WTC11 (cell line): ENCODE measurements at regions not wholly inside any gene's neighbourhood (a gene's known extent, or its start where the extent isn't known, plus 50 kb on each side); places are given as distances from the start of the nearest gene placed in this dataset.

Experiments
- ATAC-seq: fragments of 200-7000 bp; cut with Tn5 transposase; 2 replicates; pipeline ENCODE4 v1.10.0; 2021; ENCODE audit warnings: mild to moderate bottlenecking, moderate library complexity
- CTCF ChIA-PET: fragments of 300-600 bp; sonication (Branson Sonifier 250); formaldehyde crosslinking; loops from one replicate; lab custom pipeline; 2021; ENCODE audit warnings: antibody characterized with exemption; lab: Charles Lee
- POLR2A ChIA-PET: fragments of 350-600 bp; sonication (Branson Sonifier 250); formaldehyde crosslinking; loops from one replicate; lab custom pipeline; 2021; ENCODE audit warnings: antibody characterized with exemption; lab: Charles Lee
- DNase-seq: peaks from one replicate; pipeline ENCODE4 v3.0.0; 2021; ENCODE audit warnings: low spot score
- H3K27ac Mint-ChIP-seq: 2 replicates; pipeline ENCODE4 v1.8.0; 2021; ENCODE audit warnings: mixed read lengths
- H3K27me3 Mint-ChIP-seq: 2 replicates; pipeline ENCODE4 v1.8.0; 2021; ENCODE audit warnings: low read depth, mild to moderate bottlenecking, moderate library complexity, mixed read lengths
- H3K36me3 Mint-ChIP-seq: 2 replicates; pipeline ENCODE4 v1.8.0; 2021; ENCODE audit warnings: mixed read lengths
- H3K4me1 Mint-ChIP-seq: 2 replicates; pipeline ENCODE4 v1.8.0; 2022; ENCODE audit warnings: mixed read lengths
- H3K4me3 Mint-ChIP-seq: 2 replicates; pipeline ENCODE4 v1.8.0; 2021; ENCODE audit warnings: mild to moderate bottlenecking, moderate library complexity, mixed read lengths
- H3K9me3 Mint-ChIP-seq: 2 replicates; pipeline ENCODE4 v1.8.0; 2021; ENCODE audit warnings: mixed read lengths
- AFF4 ChIP-seq: sonication (generic); formaldehyde crosslinking; IDR thresholded peaks from 2 replicates; pipeline ENCODE4 v1.8.1; 2023; ENCODE audit warnings: mild to moderate bottlenecking, missing genetic modification reagents, borderline replicate concordance
- CREM ChIP-seq: sonication (generic); formaldehyde crosslinking; IDR thresholded peaks from 2 replicates; pipeline ENCODE4 v1.8.1; 2022; ENCODE audit warnings: mild to moderate bottlenecking, missing genetic modification reagents, moderate library complexity
- E2F5 ChIP-seq: sonication (generic); formaldehyde crosslinking; IDR thresholded peaks from 2 replicates; pipeline ENCODE4 v1.8.1; 2022; ENCODE audit warnings: mild to moderate bottlenecking, moderate library complexity, missing genetic modification reagents
- ELF4 ChIP-seq: sonication (generic); formaldehyde crosslinking; IDR thresholded peaks from 2 replicates; pipeline ENCODE4 v1.8.1; 2022; ENCODE audit warnings: low read depth, mild to moderate bottlenecking, moderate library complexity, missing genetic modification reagents
- ETV6 ChIP-seq: sonication (generic); formaldehyde crosslinking; IDR thresholded peaks from 2 replicates; pipeline ENCODE4 v1.8.1; 2022; ENCODE audit warnings: mild to moderate bottlenecking, missing genetic modification reagents
- FOXK1 ChIP-seq: sonication (generic); formaldehyde crosslinking; IDR thresholded peaks from 2 replicates; pipeline ENCODE4 v1.8.0; 2022; ENCODE audit warnings: mild to moderate bottlenecking, moderate library complexity, missing genetic modification reagents
- GABPB1 ChIP-seq: sonication (generic); formaldehyde crosslinking; IDR thresholded peaks from 2 replicates; pipeline ENCODE4 v1.8.1; 2023; ENCODE audit warnings: mild to moderate bottlenecking, missing genetic modification reagents
- GRHL2 ChIP-seq: fragments of 250-450 bp; sonication (Bioruptor Pico); IDR thresholded peaks from 2 replicates; pipeline ENCODE4 v1.8.0; 2022; ENCODE audit warnings: mild to moderate bottlenecking, moderate library complexity; ENCODE audit not compliant: insufficient replicate concordance, severe bottlenecking
- HMGA2 ChIP-seq: fragments of 250-450 bp; sonication (Bioruptor Pico); IDR thresholded peaks from 2 replicates; pipeline ENCODE4 v1.4.0; 2021; ENCODE audit warnings: mild to moderate bottlenecking, moderate library complexity
- JUN ChIP-seq: sonication (generic); formaldehyde crosslinking; IDR thresholded peaks from 2 replicates; pipeline ENCODE4 v1.8.0; 2023; ENCODE audit warnings: mild to moderate bottlenecking, missing genetic modification reagents
- NR2C2 ChIP-seq: sonication (generic); formaldehyde crosslinking; IDR thresholded peaks from 2 replicates; pipeline ENCODE4 v1.8.0; 2022; ENCODE audit warnings: mild to moderate bottlenecking, missing genetic modification reagents
- OVOL2 ChIP-seq: fragments of 250-450 bp; sonication (Bioruptor Pico); IDR thresholded peaks from 2 replicates; pipeline ENCODE4 v1.9.0; 2021; ENCODE audit warnings: mild to moderate bottlenecking, borderline replicate concordance
- PRRX2 ChIP-seq: fragments of 250-450 bp; sonication (Bioruptor Pico); IDR thresholded peaks from 2 replicates; pipeline ENCODE4 v1.8.0; 2021; ENCODE audit warnings: mild to moderate bottlenecking
- TP53 ChIP-seq: sonication (generic); formaldehyde crosslinking; IDR thresholded peaks from 2 replicates; pipeline ENCODE4 v1.8.1; 2023; ENCODE audit warnings: mild to moderate bottlenecking, missing genetic modification reagents
- USF2 ChIP-seq: sonication (generic); formaldehyde crosslinking; IDR thresholded peaks from 2 replicates; pipeline ENCODE4 v1.8.1; 2023; ENCODE audit warnings: mild to moderate bottlenecking, missing genetic modification reagents, moderate library complexity
- ZBTB21 ChIP-seq: sonication (generic); formaldehyde crosslinking; IDR thresholded peaks from 2 replicates; pipeline ENCODE4 v1.8.1; 2023; ENCODE audit warnings: mild to moderate bottlenecking, missing genetic modification reagents, borderline replicate concordance
- ZBTB43 ChIP-seq: sonication (generic); formaldehyde crosslinking; IDR thresholded peaks from 2 replicates; pipeline ENCODE4 v1.8.1; 2023; ENCODE audit warnings: mild to moderate bottlenecking, missing genetic modification reagents
- ZNF121 ChIP-seq: sonication (generic); formaldehyde crosslinking; IDR thresholded peaks from 2 replicates; pipeline ENCODE4 v1.8.0; 2023; ENCODE audit warnings: missing genetic modification reagents
- ZNF263 ChIP-seq: sonication (generic); formaldehyde crosslinking; IDR thresholded peaks from 2 replicates; pipeline ENCODE4 v1.8.1; 2022; ENCODE audit warnings: low read depth, mild to moderate bottlenecking, moderate library complexity, missing genetic modification reagents
- ZNF281 ChIP-seq: sonication (generic); formaldehyde crosslinking; IDR thresholded peaks from 2 replicates; pipeline ENCODE4 v1.8.0; 2023; ENCODE audit warnings: mild to moderate bottlenecking, missing genetic modification reagents
- ZNF317 ChIP-seq: sonication (generic); formaldehyde crosslinking; IDR thresholded peaks from 2 replicates; pipeline ENCODE4 v1.8.1; 2023; ENCODE audit warnings: low read depth, mild to moderate bottlenecking, moderate library complexity, missing genetic modification reagents, borderline replicate concordance

- ChIA-PET CTCF (interaction anchor here (0.9 to 3.5 kb wide), 4 partner anchors 114 to 137 kb away, joined by 3 to 34 read pairs (median 4); no protein-coding TSS in a partner anchor), POLR2A (no interaction called here)
- no peak for TF ChIP-seq CREM (CRISPR knock-in tag)
- no peak for TF ChIP-seq GABPB1 (CRISPR knock-in tag)
- TF ChIP-seq JUN, result no peak
- TF ChIP-seq ZBTB21, result no peak
- no peak for TF ChIP-seq FOXK1 (CRISPR knock-in tag)
- TF ChIP-seq ETV6 (CRISPR knock-in tag), result no peak
- TF ChIP-seq USF2 (CRISPR knock-in tag), result no peak
- TF ChIP-seq HMGA2 (CRISPR knock-in tag), result no peak
- TF ChIP-seq NR2C2 (CRISPR knock-in tag), result no peak
- TF ChIP-seq GRHL2 (CRISPR knock-in tag), result no peak
- no peak for TF ChIP-seq OVOL2
- no peak for TF ChIP-seq PRRX2 (CRISPR knock-in tag)
- TF ChIP-seq E2F5 (CRISPR knock-in tag), result no peak
- TF ChIP-seq ELF4 (CRISPR knock-in tag), result no peak
- no peak for TF ChIP-seq AFF4
- Mint-ChIP-seq H3K27ac (no peak overlapping the region), H3K4me3 (no peak overlapping the region), H3K4me1 (no peaks in the 10 kb centered on the region), H3K36me3 (no peaks in the 10 kb centered on the region), H3K9me3 (peaks cover 6% of the 10 kb centered on the region; the same call in 1 of the 2 replicates), H3K27me3 (no peaks in the 10 kb centered on the region; the same call in 1 of the 2 replicates)
- DNase-seq (no peak), ATAC-seq (no peak)
Observed at GRCh38 chr15:100735129-100736053, 133.0 kb downstream of the ASB7 start.

- CTCF ChIA-PET, result interaction anchor here (0.5 to 3.5 kb wide), 18 partner anchors 10 to 789 kb away, joined by 3 to 34 read pairs (median 3); no protein-coding TSS in a partner anchor
- ATAC-seq (no peak), DNase-seq (no peak)
- Mint-ChIP-seq H3K27ac (no peak overlapping the region), H3K4me3 (no peak overlapping the region), H3K4me1 (no peaks in the 10 kb centered on the region), H3K27me3 (no peaks in the 10 kb centered on the region; the same call in 1 of the 2 replicates), H3K9me3 (peaks cover 6% of the 10 kb centered on the region; the same call in 1 of the 2 replicates), H3K36me3 (no peaks in the 10 kb centered on the region)
- POLR2A ChIA-PET, result no interaction called here
- TF ChIP-seq ZNF121 (CRISPR knock-in tag) (no peak), ZNF281 (CRISPR knock-in tag) (no peak), CREM (CRISPR knock-in tag) (no peak), ZNF263 (no peak), ZBTB43 (CRISPR knock-in tag) (no peak), AFF4 (no peak), ZNF317 (CRISPR knock-in tag) (no peak), TP53 (CRISPR knock-in tag) (no peak)
Observed at GRCh38 chr15:100737214-100737613, 134.8 kb downstream of the ASB7 start.
